ENCODE measurements at regions not wholly inside any gene's neighbourhood (a gene's known extent, or its start where the extent isn't known, plus 50 kb on each side); places are given as distances from the start of the nearest gene placed in this dataset.

GRCh38 chr6:145025488-145025887 is 709.8 kb downstream of the EPM2A start:
- WGBS (ENCODE audit: extremely low coverage, insufficient read length, low lambda C conversion rate) = no CpG with 5 or more reads among the region's 2 CpGs
- Histone ChIP-seq H2AK5ac (ENCODE audit: insufficient read length, low read length) (no peak overlapping the region), H3K9me3 (ENCODE audit: control insufficient read depth, low read depth, low read length) (no peaks in the 10 kb centered on the region), H3K18ac (ENCODE audit: insufficient read length, low read depth, low read length) (no peak overlapping the region), H2BK15ac (ENCODE audit: low read depth, low read length) (no peak overlapping the region), H3K56ac (ENCODE audit: insufficient read length, low read depth, low read length) (no peak overlapping the region), H2BK20ac (ENCODE audit: low read depth, low read length, poor library complexity, severe bottlenecking) (no peak overlapping the region), H3T11ph (ENCODE audit: low read length) (no peak overlapping the region), H3K79me2 (ENCODE audit: insufficient read depth, low read length) (no peaks in the 10 kb centered on the region), H3K23ac (ENCODE audit: insufficient read length, low read depth, low read length) (no peak overlapping the region), H2BK12ac (ENCODE audit: insufficient read length, low read depth, low read length) (no peak overlapping the region), H3K9ac (ENCODE audit: extremely low read depth, insufficient read length, low read length) (no peak overlapping the region), H2BK120ac (ENCODE audit: low read depth, low read length, poor library complexity, severe bottlenecking) (no peak overlapping the region), H3K4ac (ENCODE audit: low read depth, low read length) (no peak overlapping the region), H3K27ac (ENCODE audit: insufficient read length, low read depth, low read length) (no peak overlapping the region), H3K4me1 (ENCODE audit: insufficient read depth, low read length) (no peaks in the 10 kb centered on the region; the same call in 1 of the 2 replicates), H4K5ac (ENCODE audit: insufficient read length, low read depth, low read length) (no peak overlapping the region), H3K79me1 (ENCODE audit: insufficient read depth, low read depth, low read length, poor library complexity, severe bottlenecking) (no peaks in the 10 kb centered on the region), H4K8ac (replicated peaks; ENCODE audit: insufficient read length, low read depth, low read length) (no peak overlapping the region), H3K4me2 (ENCODE audit: insufficient read depth, insufficient read length, low read length) (no peak overlapping the region), H2BK5ac (ENCODE audit: insufficient read length, low read length) (no peak overlapping the region), H4K20me1 (ENCODE audit: control insufficient read depth, insufficient read depth, insufficient read length) (no peaks in the 10 kb centered on the region), H4K91ac (ENCODE audit: insufficient read length, low read depth, low read length) (no peak overlapping the region), H3K14ac (ENCODE audit: insufficient read depth, low read length) (no peak overlapping the region), H3K27me3 (ENCODE audit: insufficient read depth, low read length) (no peaks in the 10 kb centered on the region), H2AFZ (ENCODE audit: low read length) (no peak overlapping the region), H3K23me2 (ENCODE audit: insufficient read length, low read depth, low read length, poor library complexity, severe bottlenecking) (no peaks in the 10 kb centered on the region)
- DNase-seq = no peak
- no peaks in the 10 kb centered on the region for H3K36me3 Mint-ChIP-seq (ENCODE audit: insufficient read depth in 1 of 3, low read depth in 3 of 3)
- H3K4me3 Mint-ChIP-seq = no peak overlapping the region
- H3K9me3 Mint-ChIP-seq = no peaks in the 10 kb centered on the region
- H3K27ac Mint-ChIP-seq = no peak overlapping the region; a peak in 1 of 7 replicates
- no peaks in the 10 kb centered on the region for H3K27me3 Mint-ChIP-seq (ENCODE audit: low read depth)
- TF ChIP-seq CTCF (conservative IDR thresholded peaks at IDR 0.05) = no peak
- peaks cover 16 to 17% of the 10 kb centered on the region in 2 experiments for H3K4me1 Mint-ChIP-seq

Measured in H9 (cell line).